Pancreas (tissue), 10 donors: ENCODE measurements at regions not wholly inside any gene's neighbourhood (a gene's known extent, or its start where the extent isn't known, plus 50 kb on each side); places are given as distances from the start of the nearest gene placed in this dataset.
A peak's percentile ranks its signal among the peaks of the same experiment; 100 is the strongest.

Experiments
- ATAC-seq, 4 donors: fragments of 200-7000 bp; cut with Tn5 transposase; one replicate each; pipeline versions ENCODE4 v1.8.0 to v1.9.1; 2020; ENCODE audit warnings: mild to moderate bottlenecking in 4 of 4, moderate library complexity in 4 of 4
- DNase-seq, 6 donors: peaks; one replicate each; pipeline ENCODE4 v3.0.0-alpha.2; 2020
- FAIRE-seq: peaks from 2 replicates; lab custom pipeline; 2012; peaks lifted over from hg19 to GRCh38; lab: Jason Lieb, UNC
- H3K27ac ChIP-seq, 4 donors: fragments of 200-600 bp; sonication (generic); 1 replicate in 3 of 4; 2 replicates in 1 of 4; pipeline versions ENCODE4 v1.5.0 to v1.8.0; 2020
- H3K27me3 ChIP-seq, 4 donors: fragments of 200-600 bp; one replicate each; pipeline ENCODE4 v1.8.0; 2021
- H3K36me3 ChIP-seq, 3 donors: fragments of 200-600 bp; sonication (generic) in 1 of 3; one replicate each; pipeline versions ENCODE4 v1.5.0 to v1.8.0; 2020 to 2021
- H3K4me1 ChIP-seq, 3 donors: fragments of 200-600 bp; one replicate each; pipeline ENCODE4 v1.8.0; 2021
- H3K4me3 ChIP-seq, 4 donors: fragments of 200-600 bp; sonication (generic) in 2 of 4; one replicate each; pipeline versions ENCODE4 v1.5.0 to v1.8.0; 2020 to 2021
- H3K9me3 ChIP-seq, 4 donors: fragments of 200-600 bp; one replicate each; pipeline ENCODE4 v1.8.0; 2021
- WGBS, 2 donors: extraction: QIAGEN DNeasy Blood & Tissue Kit; methylation state at CpG; one replicate each; pipeline ENCODE4 v1.1.7; 2013; 5-methylcytosine and 5-hydroxymethylcytosine counted together
- intact Hi-C, 3 donors: fragments of 100-400 bp; cut with DNase I; formaldehyde crosslinking; loops; one replicate each; pipeline versions ENCODE4 v1.11.1 to v1.14.2; 2022
- TF ChIP-seq, protein P1 (sequence below), 4 donors: fragments of 200-600 bp; sonication (generic) in 3 of 4; IDR thresholded peaks; one replicate each; pipeline versions ENCODE4 v1.5.0 to v1.8.0; 2021; ENCODE audit warnings: antibody characterized with exemption in 4 of 4
- donor health status: healthy with polysubstance abuse.
- donor health status: DM: no; HTN: no; CAD: no; lungs with moderate emphysema.
- donor health status: DM: no; HTN: no; CAD: no.
- donor health status: control.
- donor health status: control.
- donor health status: Bipolar disorder and iron deficiency.
- donor health status: DM: yes; HTN: yes; CAD: no.
- donor health status: DM: no; HTN: no; CAD: no.
- donor health status: DM: no; HTN: no; CAD: no.
- donor health status: DM: yes; HTN: yes; CAD: no.

- Histone ChIP-seq H3K27me3 (no peaks in the 10 kb centered on the region), H3K4me1 (no peaks in the 10 kb centered on the region), H3K27ac (no peak overlapping the region), H3K9me3 (no peaks in the 10 kb centered on the region), H3K36me3 (no peaks in the 10 kb centered on the region), H3K4me3 (no peak overlapping the region)
- TF ChIP-seq, protein P1, sequence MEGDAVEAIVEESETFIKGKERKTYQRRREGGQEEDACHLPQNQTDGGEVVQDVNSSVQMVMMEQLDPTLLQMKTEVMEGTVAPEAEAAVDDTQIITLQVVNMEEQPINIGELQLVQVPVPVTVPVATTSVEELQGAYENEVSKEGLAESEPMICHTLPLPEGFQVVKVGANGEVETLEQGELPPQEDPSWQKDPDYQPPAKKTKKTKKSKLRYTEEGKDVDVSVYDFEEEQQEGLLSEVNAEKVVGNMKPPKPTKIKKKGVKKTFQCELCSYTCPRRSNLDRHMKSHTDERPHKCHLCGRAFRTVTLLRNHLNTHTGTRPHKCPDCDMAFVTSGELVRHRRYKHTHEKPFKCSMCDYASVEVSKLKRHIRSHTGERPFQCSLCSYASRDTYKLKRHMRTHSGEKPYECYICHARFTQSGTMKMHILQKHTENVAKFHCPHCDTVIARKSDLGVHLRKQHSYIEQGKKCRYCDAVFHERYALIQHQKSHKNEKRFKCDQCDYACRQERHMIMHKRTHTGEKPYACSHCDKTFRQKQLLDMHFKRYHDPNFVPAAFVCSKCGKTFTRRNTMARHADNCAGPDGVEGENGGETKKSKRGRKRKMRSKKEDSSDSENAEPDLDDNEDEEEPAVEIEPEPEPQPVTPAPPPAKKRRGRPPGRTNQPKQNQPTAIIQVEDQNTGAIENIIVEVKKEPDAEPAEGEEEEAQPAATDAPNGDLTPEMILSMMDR (IDR thresholded peaks at IDR 0.05), result no peak
- FAIRE-seq (no peak), DNase-seq (no peak), ATAC-seq (no peak)
- 86 to 90% methylated on average over 3 of the region's 3 CpGs for WGBS, 2 donors
- intact Hi-C loops, result no loop called here
Observed at GRCh38 chr22:26828311-26828710, 170.9 kb downstream of the MIAT start.

DNA sequence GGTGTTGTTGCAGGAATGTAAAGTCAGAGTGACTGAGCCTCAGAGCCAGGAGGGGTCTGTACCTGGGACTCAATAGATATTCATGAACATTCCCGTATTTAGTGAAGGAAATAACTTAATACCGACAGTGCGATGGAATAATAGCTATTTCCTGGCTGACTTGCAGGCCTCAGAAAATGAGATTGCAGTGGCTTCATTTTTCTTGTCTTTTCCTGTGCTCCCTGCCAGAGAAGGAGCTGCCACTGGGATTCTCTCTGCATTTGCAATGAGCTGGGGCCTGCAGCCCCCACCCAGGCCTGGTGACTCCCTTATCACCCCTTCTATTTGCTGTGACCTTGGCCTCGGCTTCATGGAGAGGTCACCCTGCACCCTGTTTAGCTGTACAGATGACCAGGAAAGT lies 173.4 kb downstream of the MIAT start:
- no peak for DNase-seq
- no peak for FAIRE-seq
- Histone ChIP-seq H3K27ac (no peak overlapping the region), H3K4me3 (no peak overlapping the region), H3K9me3 (no peaks in the 10 kb centered on the region), H3K27me3 (no peaks in the 10 kb centered on the region), H3K4me1 (no peaks in the 10 kb centered on the region), H3K36me3 (no peaks in the 10 kb centered on the region)
- TF ChIP-seq, protein P1 (IDR thresholded peaks at IDR 0.05), result no peak
- no peak for ATAC-seq
- intact Hi-C loops, result no loop called here
- WGBS, 2 donors, result 72% methylated on average over 4 of the region's 4 CpGs

DNA sequence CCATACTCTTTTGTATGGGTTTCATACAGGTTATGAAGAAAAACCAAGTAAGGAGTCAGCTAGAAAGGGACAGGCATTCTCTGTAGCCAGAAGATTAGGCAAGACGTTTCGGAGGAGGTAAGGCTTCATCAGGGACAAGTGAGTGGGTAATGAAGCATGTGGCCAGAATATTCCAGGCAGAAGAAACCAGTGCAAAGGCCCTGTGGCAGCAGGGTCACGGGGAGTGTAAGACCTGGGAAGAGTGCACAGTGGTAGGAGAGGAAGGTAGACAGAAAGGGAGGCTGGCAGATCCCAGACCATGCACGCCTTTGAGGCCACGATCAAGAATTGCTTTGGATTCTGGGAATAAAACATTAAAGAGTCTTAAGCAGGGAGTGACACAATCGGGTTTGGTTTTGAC lies 177.6 kb downstream of the MIAT start:
- Histone ChIP-seq H3K27me3 (no peaks in the 10 kb centered on the region), H3K4me3 (no peak overlapping the region), H3K4me1 (no peaks in the 10 kb centered on the region), H3K36me3 (no peaks in the 10 kb centered on the region), H3K9me3 (no peaks in the 10 kb centered on the region), H3K27ac (no peak overlapping the region)
- TF ChIP-seq, protein P1 (IDR thresholded peaks at IDR 0.05), result no peak
- FAIRE-seq, result no peak
- 77 to 88% methylated on average over 6 of the region's 6 CpGs for WGBS, 2 donors
- intact Hi-C loops, result no loop called here
- no peak for ATAC-seq
- no peak for DNase-seq

DNA sequence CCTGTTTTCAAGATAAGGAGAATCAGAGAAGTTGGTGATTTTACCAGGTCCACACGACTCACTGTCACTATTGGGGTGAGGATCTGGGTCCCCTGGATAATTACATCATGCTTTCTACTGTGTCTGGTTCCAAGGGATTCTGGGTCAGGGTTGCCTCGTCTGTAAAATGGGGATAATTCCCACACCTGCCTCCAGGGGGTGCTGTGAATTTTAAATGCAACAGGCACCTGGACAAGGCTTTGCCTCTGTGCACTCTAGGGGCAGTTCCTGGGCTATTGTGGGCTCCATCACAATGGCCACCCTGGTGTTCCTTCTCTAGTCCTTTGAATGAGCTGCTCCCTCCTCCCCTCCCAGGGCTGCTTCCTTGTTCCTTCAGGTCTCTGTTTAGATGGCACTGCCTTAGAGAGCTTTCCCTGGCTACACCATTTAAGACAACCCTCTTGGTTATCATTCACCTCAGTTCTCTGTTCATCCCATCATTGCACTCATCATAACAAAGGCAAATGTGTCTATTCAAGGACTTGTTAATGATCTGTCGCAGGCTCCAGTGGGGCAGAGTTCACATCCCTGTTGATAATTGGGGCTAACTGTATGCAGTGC lies 178.6 kb downstream of the MIAT start:
- Histone ChIP-seq H3K36me3 (no peaks in the 10 kb centered on the region), H3K27ac (no peak overlapping the region), H3K4me3 (no peak overlapping the region), H3K9me3 (no peaks in the 10 kb centered on the region), H3K4me1 (no peaks in the 10 kb centered on the region), H3K27me3 (no peaks in the 10 kb centered on the region)
- FAIRE-seq (no peak), ATAC-seq (peak; percentile 57 to 76 (median 68)), DNase-seq (peak in 5 of 6 donors; percentile 28 to 72 (median 44))
- TF ChIP-seq, protein P1 (IDR thresholded peaks at IDR 0.05), result peak in 3 of 4 donors; percentile 41 to 63 (median 52)
- WGBS, 2 donors, result 31 to 32% methylated on average over 3 of the region's 3 CpGs
- intact Hi-C loops, result no loop called here

- Histone ChIP-seq H3K27me3 (no peaks in the 10 kb centered on the region), H3K4me1 (no peaks in the 10 kb centered on the region), H3K27ac (peak overlapping the region in 2 of 4 donors; percentile 5 to 47), H3K9me3 (no peaks in the 10 kb centered on the region), H3K4me3 (no peak overlapping the region), H3K36me3 (no peaks in the 10 kb centered on the region)
- WGBS, 2 donors, result 54 to 56% methylated on average over 5 of the region's 5 CpGs
- TF ChIP-seq, protein P1 (IDR thresholded peaks at IDR 0.05), result no peak
- FAIRE-seq (no peak), DNase-seq (peak in 4 of 6 donors; percentile 13 to 39 (median 28)), ATAC-seq (peak; percentile 45 to 86 (median 76))
- intact Hi-C loops, result no loop called here
Observed at GRCh38 chr22:26837784-26838470, 180.5 kb downstream of the MIAT start.
